ENCODE measurements at regions not wholly inside any gene's neighbourhood (a gene's known extent, or its start where the extent isn't known, plus 50 kb on each side); places are given as distances from the start of the nearest gene placed in this dataset.

GRCh38 chr14:62002642-62003041 is 240.4 kb downstream of the SNAPC1 start:
- Histone ChIP-seq H4K20me1 (ENCODE audit: control insufficient read depth, extremely low read depth, insufficient read depth, low read length) (no peaks in the 10 kb centered on the region), H3K27me3 (ENCODE audit: control insufficient read depth, insufficient read depth, low read length) (no peaks in the 10 kb centered on the region), H3K4me2 (ENCODE audit: extremely low read depth, insufficient read depth, low read length) (no peak overlapping the region), H3K79me2 (ENCODE audit: control insufficient read depth, insufficient read depth, low read length) (no peaks in the 10 kb centered on the region), H3K4me1 (ENCODE audit: control insufficient read depth, extremely low read depth, insufficient read depth, low read length) (no peaks in the 10 kb centered on the region), H3K9ac (ENCODE audit: insufficient read depth, low read length) (no peak overlapping the region), H3K27ac (ENCODE audit: insufficient read depth, low read length) (no peak overlapping the region), H3K36me3 (ENCODE audit: control insufficient read depth, insufficient read depth, low read length) (no peaks in the 10 kb centered on the region), H3K9me3 (ENCODE audit: control insufficient read depth, insufficient read depth, low read depth, low read length) (no peaks in the 10 kb centered on the region), H3K4me3 (replicated peaks in 1 of 4; ENCODE audit: control extremely low read depth in 1 of 4, insufficient read depth in 1 of 4, low read depth in 3 of 4, low read length in 4 of 4) (no peak overlapping the region), H2AFZ (ENCODE audit: low read length) (no peak overlapping the region)
- no peak for DNase-seq (ENCODE audit: low read depth in 2 of 2)
- TF ChIP-seq, protein P1, sequence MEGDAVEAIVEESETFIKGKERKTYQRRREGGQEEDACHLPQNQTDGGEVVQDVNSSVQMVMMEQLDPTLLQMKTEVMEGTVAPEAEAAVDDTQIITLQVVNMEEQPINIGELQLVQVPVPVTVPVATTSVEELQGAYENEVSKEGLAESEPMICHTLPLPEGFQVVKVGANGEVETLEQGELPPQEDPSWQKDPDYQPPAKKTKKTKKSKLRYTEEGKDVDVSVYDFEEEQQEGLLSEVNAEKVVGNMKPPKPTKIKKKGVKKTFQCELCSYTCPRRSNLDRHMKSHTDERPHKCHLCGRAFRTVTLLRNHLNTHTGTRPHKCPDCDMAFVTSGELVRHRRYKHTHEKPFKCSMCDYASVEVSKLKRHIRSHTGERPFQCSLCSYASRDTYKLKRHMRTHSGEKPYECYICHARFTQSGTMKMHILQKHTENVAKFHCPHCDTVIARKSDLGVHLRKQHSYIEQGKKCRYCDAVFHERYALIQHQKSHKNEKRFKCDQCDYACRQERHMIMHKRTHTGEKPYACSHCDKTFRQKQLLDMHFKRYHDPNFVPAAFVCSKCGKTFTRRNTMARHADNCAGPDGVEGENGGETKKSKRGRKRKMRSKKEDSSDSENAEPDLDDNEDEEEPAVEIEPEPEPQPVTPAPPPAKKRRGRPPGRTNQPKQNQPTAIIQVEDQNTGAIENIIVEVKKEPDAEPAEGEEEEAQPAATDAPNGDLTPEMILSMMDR (conservative IDR thresholded peaks at IDR 0.05 in 1 of 2, IDR thresholded peaks at IDR 0.05 in 1 of 2; ENCODE audit: low read depth in 1 of 2, low read length in 2 of 2), result no peak
- no peak for TF ChIP-seq EZH2 (IDR thresholded peaks at IDR 0.05; ENCODE audit: low read length, missing control alignments)

GRCh38 chr14:62003701-62004100 is 241.5 kb downstream of the SNAPC1 start:
- Histone ChIP-seq H3K4me3 (replicated peaks in 1 of 4; ENCODE audit: control extremely low read depth in 1 of 4, insufficient read depth in 1 of 4, low read depth in 3 of 4, low read length in 4 of 4) (no peak overlapping the region), H3K4me2 (ENCODE audit: extremely low read depth, insufficient read depth, low read length) (no peak overlapping the region), H3K27ac (ENCODE audit: insufficient read depth, low read length) (no peak overlapping the region), H4K20me1 (ENCODE audit: control insufficient read depth, extremely low read depth, insufficient read depth, low read length) (no peaks in the 10 kb centered on the region), H3K36me3 (ENCODE audit: control insufficient read depth, insufficient read depth, low read length) (no peaks in the 10 kb centered on the region), H3K9me3 (ENCODE audit: control insufficient read depth, insufficient read depth, low read depth, low read length) (no peaks in the 10 kb centered on the region), H2AFZ (ENCODE audit: low read length) (no peak overlapping the region), H3K4me1 (ENCODE audit: control insufficient read depth, extremely low read depth, insufficient read depth, low read length) (no peaks in the 10 kb centered on the region), H3K9ac (ENCODE audit: insufficient read depth, low read length) (no peak overlapping the region), H3K79me2 (ENCODE audit: control insufficient read depth, insufficient read depth, low read length) (no peaks in the 10 kb centered on the region), H3K27me3 (ENCODE audit: control insufficient read depth, insufficient read depth, low read length) (no peaks in the 10 kb centered on the region)
- DNase-seq (ENCODE audit: low read depth in 2 of 2), result no peak
- no peak for TF ChIP-seq EZH2 (IDR thresholded peaks at IDR 0.05; ENCODE audit: low read length, missing control alignments)
- TF ChIP-seq, protein P1 (conservative IDR thresholded peaks at IDR 0.05 in 1 of 2, IDR thresholded peaks at IDR 0.05 in 1 of 2; ENCODE audit: low read depth in 1 of 2, low read length in 2 of 2), result no peak

- Histone ChIP-seq H3K4me1 (ENCODE audit: control insufficient read depth, extremely low read depth, insufficient read depth, low read length) (no peaks in the 10 kb centered on the region), H3K9me3 (ENCODE audit: control insufficient read depth, insufficient read depth, low read depth, low read length) (no peaks in the 10 kb centered on the region), H3K9ac (ENCODE audit: insufficient read depth, low read length) (no peak overlapping the region), H3K79me2 (ENCODE audit: control insufficient read depth, insufficient read depth, low read length) (no peaks in the 10 kb centered on the region), H3K27ac (ENCODE audit: insufficient read depth, low read length) (no peak overlapping the region), H3K36me3 (ENCODE audit: control insufficient read depth, insufficient read depth, low read length) (no peaks in the 10 kb centered on the region), H2AFZ (ENCODE audit: low read length) (no peak overlapping the region), H3K4me3 (replicated peaks in 1 of 4; ENCODE audit: control extremely low read depth in 1 of 4, insufficient read depth in 1 of 4, low read depth in 3 of 4, low read length in 4 of 4) (no peak overlapping the region), H3K27me3 (ENCODE audit: control insufficient read depth, insufficient read depth, low read length) (no peaks in the 10 kb centered on the region), H4K20me1 (ENCODE audit: control insufficient read depth, extremely low read depth, insufficient read depth, low read length) (no peaks in the 10 kb centered on the region), H3K4me2 (ENCODE audit: extremely low read depth, insufficient read depth, low read length) (no peak overlapping the region)
- peak in 1 of 2 donors; percentile 9 for DNase-seq (ENCODE audit: low read depth in 2 of 2)
- TF ChIP-seq EZH2 (IDR thresholded peaks at IDR 0.05; ENCODE audit: low read length, missing control alignments), result no peak
- TF ChIP-seq, protein P1 (conservative IDR thresholded peaks at IDR 0.05 in 1 of 2, IDR thresholded peaks at IDR 0.05 in 1 of 2; ENCODE audit: low read depth in 1 of 2, low read length in 2 of 2), result no peak
Observed at GRCh38 chr14:62006116-62006731, 244.0 kb downstream of the SNAPC1 start.

All from fibroblast of lung (primary cell).